Trophoblast cell (in vitro differentiated cells and primary cell): ENCODE measurements at regions not wholly inside any gene's neighbourhood (a gene's known extent, or its start where the extent isn't known, plus 50 kb on each side); places are given as distances from the start of the nearest gene placed in this dataset.
"Not testable (repeated sequence)": the region's sequence is repeated elsewhere in the genome, so short reads cannot be mapped to it uniquely, and the experiment has no call there.

ENCODE experiments used
- DNase-seq, 2 donors: peaks; one replicate each; pipeline ENCODE4 v3.0.0-alpha.2; 2016
- H2AFZ ChIP-seq: 2 replicates; pipeline ENCODE4 v1.6.1; 2013; ENCODE audit warnings: low read length, moderate library complexity, mild to moderate bottlenecking; ENCODE audit not compliant: insufficient read depth, poor library complexity
- H2AK5ac ChIP-seq: 2 replicates; pipeline ENCODE4 v1.6.1; 2013; ENCODE audit warnings: mild to moderate bottlenecking, low read length
- H2BK120ac ChIP-seq: 2 replicates; pipeline ENCODE4 v1.6.1; 2013; ENCODE audit warnings: low read length, mild to moderate bottlenecking, moderate library complexity; ENCODE audit not compliant: insufficient read depth, poor library complexity
- H2BK12ac ChIP-seq: 2 replicates; pipeline ENCODE4 v1.6.1; 2013; ENCODE audit warnings: mild to moderate bottlenecking, low read length, moderate library complexity
- H2BK5ac ChIP-seq: 2 replicates; pipeline ENCODE4 v1.6.1; 2013; ENCODE audit warnings: low read length, low read depth, moderate library complexity, mild to moderate bottlenecking; ENCODE audit not compliant: poor library complexity
- H3K14ac ChIP-seq: 2 replicates; pipeline ENCODE4 v1.6.1; 2013; ENCODE audit warnings: mild to moderate bottlenecking, low read length
- H3K18ac ChIP-seq: 2 replicates; pipeline ENCODE4 v1.6.1; 2013; ENCODE audit warnings: mild to moderate bottlenecking, low read length
- H3K23ac ChIP-seq: 2 replicates; pipeline ENCODE4 v1.6.1; 2013; ENCODE audit warnings: low read length
- H3K27ac ChIP-seq: 2 replicates; pipeline ENCODE4 v1.5.1; 2013; ENCODE audit warnings: low read depth, mild to moderate bottlenecking, inconsistent platforms, low read length, moderate library complexity
- H3K27me3 ChIP-seq: 2 replicates; pipeline ENCODE4 v1.6.1; 2013; ENCODE audit warnings: inconsistent platforms, mild to moderate bottlenecking, low read length, moderate library complexity; ENCODE audit not compliant: insufficient read depth
- H3K36me3 ChIP-seq, 2 experiments: 1 replicate in 1 of 2; 2 replicates in 1 of 2; pipeline ENCODE4 v1.6.1; 2013; ENCODE audit warnings: low read length in 2 of 2, mild to moderate bottlenecking in 2 of 2, moderate library complexity in 1 of 2; ENCODE audit not compliant: insufficient read depth in 2 of 2, control insufficient read depth in 1 of 2
- H3K4ac ChIP-seq: 2 replicates; pipeline ENCODE4 v1.6.1; 2013; ENCODE audit warnings: low read depth, mild to moderate bottlenecking, low read length, moderate library complexity
- H3K4me1 ChIP-seq, 2 experiments: 1 replicate in 1 of 2; 2 replicates in 1 of 2; pipeline ENCODE4 v1.6.1; 2013; ENCODE audit warnings: low read length in 2 of 2, mild to moderate bottlenecking in 2 of 2, moderate library complexity in 1 of 2; ENCODE audit not compliant: insufficient read depth in 2 of 2, control insufficient read depth in 1 of 2
- H3K4me2 ChIP-seq: 2 replicates; pipeline ENCODE4 v1.6.1; 2013; ENCODE audit warnings: inconsistent platforms, mild to moderate bottlenecking, low read length, moderate library complexity
- H3K4me3 ChIP-seq: 2 replicates; pipeline ENCODE4 v1.5.1; 2013; ENCODE audit warnings: mild to moderate bottlenecking, low read depth, low read length, inconsistent platforms
- H3K79me1 ChIP-seq: one replicate; pipeline ENCODE4 v1.6.1; 2013; ENCODE audit warnings: low read length
- H3K79me2 ChIP-seq: 2 replicates; pipeline ENCODE4 v1.6.1; 2013; ENCODE audit warnings: low read length, mild to moderate bottlenecking; ENCODE audit not compliant: control insufficient read depth, insufficient read depth, poor library complexity
- H3K9ac ChIP-seq: 2 replicates; pipeline ENCODE4 v1.6.1; 2013; ENCODE audit warnings: mild to moderate bottlenecking, low read length
- H3K9me3 ChIP-seq: 2 replicates; pipeline ENCODE4 v1.6.1; 2013; ENCODE audit warnings: low read depth, mild to moderate bottlenecking, control low read depth, inconsistent platforms, low read length; ENCODE audit not compliant: insufficient read depth
- H4K12ac ChIP-seq: 2 replicates; pipeline ENCODE4 v1.6.1; 2013; ENCODE audit warnings: low read depth, mild to moderate bottlenecking, low read length, moderate library complexity
- H4K8ac ChIP-seq: 2 replicates; pipeline ENCODE4 v1.6.1; 2013; ENCODE audit warnings: low read depth, mild to moderate bottlenecking, low read length, moderate library complexity
- H4K91ac ChIP-seq: one replicate; pipeline ENCODE4 v1.6.1; 2013; ENCODE audit warnings: low read depth, mild to moderate bottlenecking, low read length, moderate library complexity
- WGBS: extraction: QIAGEN DNeasy Blood & Tissue Kit; methylation state at CpG from one replicate; pipeline ENCODE4 v1.1.7; 2013; ENCODE audit warnings: missing lambda C conversion rate; ENCODE audit not compliant: insufficient read length, insufficient coverage; ENCODE audit errors: extremely low coverage; 5-methylcytosine and 5-hydroxymethylcytosine counted together

DNA sequence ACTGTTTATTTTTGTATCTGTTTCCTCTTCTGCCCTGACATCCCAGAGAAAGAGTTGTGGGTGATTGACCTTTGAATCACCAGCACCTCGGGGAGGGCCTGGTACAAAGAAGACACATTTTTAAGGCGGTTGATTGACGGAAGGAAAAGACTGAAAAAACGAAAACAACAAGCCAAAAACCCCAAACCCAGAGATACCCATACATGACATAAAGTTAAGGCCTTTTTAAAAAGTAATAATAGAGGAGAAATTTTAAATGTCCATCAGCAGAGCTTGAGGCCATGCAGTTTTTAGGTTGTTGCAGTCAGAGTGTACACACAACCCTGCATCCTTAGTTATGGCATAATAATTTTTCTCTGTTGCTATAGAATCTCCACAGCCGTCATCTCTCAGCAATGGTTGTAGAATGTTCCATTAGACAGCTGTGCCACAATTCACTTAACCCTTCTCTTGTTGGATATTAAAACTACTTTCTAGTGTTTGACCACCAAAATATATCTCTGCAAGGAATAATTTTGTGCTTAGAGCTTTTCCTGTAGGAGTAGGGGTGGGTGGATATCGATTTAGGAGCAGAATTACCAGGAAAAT is 110.2 kb downstream of the GNL3L start:
- no peak overlapping the region for H4K8ac ChIP-seq
- H2BK12ac ChIP-seq = no peak overlapping the region
- no peak overlapping the region for H3K14ac ChIP-seq
- no peaks in the 10 kb centered on the region for H3K36me3 ChIP-seq
- no peak overlapping the region for H2BK5ac ChIP-seq
- no peak overlapping the region for H4K12ac ChIP-seq
- H2BK120ac ChIP-seq = no peak overlapping the region
- no CpG with 5 or more reads among the region's 6 CpGs for WGBS
- H3K27ac ChIP-seq = peak overlapping the region; percentile 96
- no peak overlapping the region for H3K4me3 ChIP-seq
- peak overlapping the region; percentile 14 for H4K91ac ChIP-seq
- no peak overlapping the region for H2AK5ac ChIP-seq
- H3K4me2 ChIP-seq = peak overlapping the region; percentile 50
- no peak overlapping the region for H3K9ac ChIP-seq
- no peaks in the 10 kb centered on the region for H3K9me3 ChIP-seq
- peaks cover 3% of the 10 kb centered on the region for H3K79me1 ChIP-seq
- no peak overlapping the region for H3K4ac ChIP-seq
- no peak overlapping the region for H3K23ac ChIP-seq
- peak in 1 of 2 donors; percentile 36 for DNase-seq
- H3K18ac ChIP-seq = no peak overlapping the region
- H3K79me2 ChIP-seq = peaks cover 2% of the 10 kb centered on the region
- H3K4me1 ChIP-seq = peaks cover 0 to 5% of the 10 kb centered on the region in 2 experiments
- no peaks in the 10 kb centered on the region for H3K27me3 ChIP-seq
- no peak overlapping the region for H2AFZ ChIP-seq

DNA sequence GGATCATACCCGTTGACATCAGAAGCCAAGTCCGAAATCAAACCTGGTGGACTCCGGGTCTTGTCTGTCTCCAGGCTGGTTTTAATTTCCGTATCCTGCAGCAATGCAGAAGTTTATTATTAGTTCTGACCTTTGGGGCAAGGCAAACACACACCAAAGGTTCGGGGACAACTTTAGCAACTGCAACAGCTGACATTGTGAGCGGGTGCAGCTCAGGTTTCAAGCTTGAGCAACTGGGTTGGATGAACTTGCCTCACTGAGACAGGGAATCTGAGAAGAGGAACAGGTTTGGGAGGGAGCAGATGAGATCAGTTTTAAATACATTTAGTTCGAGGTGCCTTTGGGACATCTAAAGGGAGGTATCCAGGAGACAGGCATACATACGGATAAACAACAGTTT is 110.7 kb downstream of the GNL3L start:
- H3K4me1 ChIP-seq = peaks cover 0 to 5% of the 10 kb centered on the region in 2 experiments
- H3K79me2 ChIP-seq = peaks cover 2% of the 10 kb centered on the region
- H2AFZ ChIP-seq = no peak overlapping the region
- H3K36me3 ChIP-seq = no peaks in the 10 kb centered on the region
- no peak overlapping the region for H3K4ac ChIP-seq
- no peaks in the 10 kb centered on the region for H3K27me3 ChIP-seq
- no peak overlapping the region for H3K9ac ChIP-seq
- no peak overlapping the region for H3K4me2 ChIP-seq
- no peak overlapping the region for H3K18ac ChIP-seq
- no peak overlapping the region for H2BK5ac ChIP-seq
- H2BK12ac ChIP-seq = no peak overlapping the region
- no peak overlapping the region for H2AK5ac ChIP-seq
- H3K4me3 ChIP-seq = no peak overlapping the region
- peak overlapping the region; percentile 14 for H4K91ac ChIP-seq
- H3K14ac ChIP-seq = no peak overlapping the region
- H2BK120ac ChIP-seq = no peak overlapping the region
- peak; percentile 57 to 77 for DNase-seq
- H4K8ac ChIP-seq = no peak overlapping the region
- no peak overlapping the region for H3K23ac ChIP-seq
- no peaks in the 10 kb centered on the region for H3K9me3 ChIP-seq
- no CpG with 5 or more reads among the region's 8 CpGs for WGBS
- H3K27ac ChIP-seq = peak overlapping the region; percentile 6
- peaks cover 3% of the 10 kb centered on the region for H3K79me1 ChIP-seq
- H4K12ac ChIP-seq = no peak overlapping the region

DNA sequence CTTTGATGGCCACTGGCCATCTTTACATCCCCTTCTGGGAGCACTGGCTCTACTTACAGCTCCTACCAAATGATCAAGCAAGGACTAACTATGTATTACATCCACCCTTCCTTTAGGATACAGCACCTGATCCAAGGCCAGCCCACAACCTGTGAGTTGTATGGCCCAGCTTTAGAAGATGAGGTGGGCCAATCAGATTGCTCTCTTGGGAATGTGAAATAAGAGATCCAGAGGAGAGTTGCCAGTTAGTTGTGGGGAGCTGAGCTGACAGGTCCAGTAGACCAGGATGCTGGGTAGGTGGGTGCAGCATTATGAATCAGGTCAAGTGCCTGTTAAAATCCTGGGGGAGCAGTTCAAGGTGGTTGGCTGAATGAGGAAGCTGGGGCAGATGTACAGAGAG is 111.5 kb downstream of the GNL3L start:
- H3K27me3 ChIP-seq = no peaks in the 10 kb centered on the region
- no peak overlapping the region for H3K27ac ChIP-seq
- no peak overlapping the region for H3K4me3 ChIP-seq
- no peak overlapping the region for H3K14ac ChIP-seq
- H3K23ac ChIP-seq = no peak overlapping the region
- H3K9me3 ChIP-seq = no peaks in the 10 kb centered on the region
- H2BK12ac ChIP-seq = no peak overlapping the region
- H2BK5ac ChIP-seq = no peak overlapping the region
- no peak overlapping the region for H2AFZ ChIP-seq
- peaks cover 2% of the 10 kb centered on the region for H3K79me2 ChIP-seq
- DNase-seq = no peak
- peaks cover 0 to 5% of the 10 kb centered on the region in 2 experiments for H3K4me1 ChIP-seq
- no peak overlapping the region for H2AK5ac ChIP-seq
- H3K36me3 ChIP-seq = no peaks in the 10 kb centered on the region
- no peak overlapping the region for H4K8ac ChIP-seq
- peaks cover 3% of the 10 kb centered on the region for H3K79me1 ChIP-seq
- no peak overlapping the region for H3K4ac ChIP-seq
- no peak overlapping the region for H2BK120ac ChIP-seq
- H3K9ac ChIP-seq = no peak overlapping the region
- no peak overlapping the region for H4K91ac ChIP-seq
- no peak overlapping the region for H4K12ac ChIP-seq
- H3K4me2 ChIP-seq = no peak overlapping the region
- H3K18ac ChIP-seq = no peak overlapping the region

DNA sequence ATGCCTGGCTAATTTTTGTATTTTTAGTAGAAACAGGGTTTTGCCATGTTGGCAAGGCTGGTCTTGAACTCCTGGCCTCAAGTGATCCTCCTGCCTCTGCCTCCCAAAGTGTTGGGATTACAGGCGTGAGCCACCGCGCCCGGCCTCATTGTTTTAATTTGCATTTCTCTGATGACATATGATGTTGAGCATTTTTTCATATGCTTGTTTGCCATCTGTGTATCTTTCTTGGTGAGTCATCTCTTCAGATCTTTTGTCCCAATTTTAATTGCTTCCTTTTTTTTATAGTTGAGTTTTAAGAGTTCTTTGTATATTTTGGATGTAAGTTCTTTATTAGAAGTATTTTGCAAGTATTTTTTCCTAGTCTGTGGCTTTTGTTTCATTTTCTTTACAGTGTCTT is 117.6 kb downstream of the GNL3L start:
- not testable (repeated sequence) for H4K91ac ChIP-seq, H3K4ac ChIP-seq

More for the DNA sequence above, 117.6 kb downstream of the GNL3L start:
- H3K4me3 ChIP-seq, H3K9me3 ChIP-seq, H3K18ac ChIP-seq, H3K23ac ChIP-seq, H2AK5ac ChIP-seq, H2BK12ac ChIP-seq, H3K9ac ChIP-seq, H3K79me1 ChIP-seq, H3K36me3 ChIP-seq, H4K12ac ChIP-seq, H3K14ac ChIP-seq, H4K8ac ChIP-seq, DNase-seq, H3K79me2 ChIP-seq, H2BK5ac ChIP-seq, H3K27me3 ChIP-seq, H3K4me2 ChIP-seq, H2AFZ ChIP-seq, H3K27ac ChIP-seq, H3K4me1 ChIP-seq, H2BK120ac ChIP-seq: not testable (repeated sequence)
- whole genome bisulfite sequencing = no CpG with 5 or more reads among the region's 4 CpGs
